Hepatocyte (in vitro differentiated cells): ENCODE measurements at regions not wholly inside any gene's neighbourhood (a gene's known extent, or its start where the extent isn't known, plus 50 kb on each side); places are given as distances from the start of the nearest gene placed in this dataset.

ENCODE experiments used
- DNase-seq: peaks from one replicate; pipeline ENCODE4 v3.0.0-alpha.2; 2016; ENCODE audit warnings: low spot score
- H2AFZ ChIP-seq: fragments of 200-600 bp; sonication (generic); 2 replicates; pipeline ENCODE4 v1.6.0; 2016; ENCODE audit warnings: antibody characterized with exemption, mild to moderate bottlenecking
- H3K27ac ChIP-seq: fragments of 200-600 bp; sonication (generic); 2 replicates; pipeline ENCODE4 v1.5.1; 2016; ENCODE audit warnings: mild to moderate bottlenecking
- H3K27me3 ChIP-seq: fragments of 200-600 bp; sonication (generic); 2 replicates; pipeline ENCODE4 v1.6.1; 2016
- H3K36me3 ChIP-seq: fragments of 200-600 bp; sonication (generic); replicated peaks from 2 replicates; pipeline ENCODE4 v1.5.1; 2016; ENCODE audit warnings: low read depth; ENCODE audit not compliant: insufficient read depth
- H3K4me1 ChIP-seq: fragments of 200-600 bp; sonication (generic); 2 replicates; pipeline ENCODE4 v1.5.1; 2016; ENCODE audit warnings: mild to moderate bottlenecking, moderate library complexity; ENCODE audit not compliant: insufficient read depth
- H3K4me2 ChIP-seq: fragments of 200-600 bp; sonication (generic); 2 replicates; pipeline ENCODE4 v1.6.0; 2016
- H3K4me3 ChIP-seq: fragments of 200-600 bp; sonication (generic); 2 replicates; pipeline ENCODE4 v1.5.1; 2016; ENCODE audit warnings: mild to moderate bottlenecking
- H3K79me2 ChIP-seq: fragments of 200-600 bp; sonication (generic); 2 replicates; pipeline ENCODE4 v1.6.0; 2017; ENCODE audit warnings: mild to moderate bottlenecking
- H3K9me2 ChIP-seq: fragments of 200-600 bp; sonication (generic); replicated peaks from 2 replicates; pipeline ENCODE4 v1.6.0; 2017; ENCODE audit warnings: mild to moderate bottlenecking; ENCODE audit not compliant: insufficient read depth
- H3K9me3 ChIP-seq: fragments of 200-600 bp; sonication (generic); 2 replicates; pipeline ENCODE4 v1.5.1; 2016; ENCODE audit warnings: low read depth, mild to moderate bottlenecking
- H4K20me1 ChIP-seq: fragments of 200-600 bp; sonication (generic); 2 replicates; pipeline ENCODE4 v1.6.0; 2016; ENCODE audit warnings: mild to moderate bottlenecking; ENCODE audit not compliant: insufficient read depth, poor library complexity, severe bottlenecking
- CTCF ChIP-seq: fragments of 200-600 bp; sonication (generic); IDR thresholded peaks from 2 replicates; pipeline ENCODE4 v1.5.1; 2016; ENCODE audit warnings: antibody characterized with exemption, mild to moderate bottlenecking; ENCODE audit not compliant: poor library complexity
- EZH2 ChIP-seq: fragments of 200-600 bp; sonication (generic); IDR thresholded peaks from 2 replicates; pipeline ENCODE4 v1.6.1; 2016; ENCODE audit warnings: antibody characterized with exemption, mild to moderate bottlenecking, borderline replicate concordance
- EZH2phosphoT487 ChIP-seq: fragments of 200-600 bp; sonication (generic); IDR thresholded peaks from one replicate; pipeline ENCODE4 v1.6.1; 2018; ENCODE audit warnings: antibody characterized with exemption, mild to moderate bottlenecking, low read depth, moderate library complexity; ENCODE audit not compliant: unreplicated experiment, severe bottlenecking
- WGBS: methylation state at CpG from one replicate; pipeline ENCODE4 v1.1.6; 2016; ENCODE audit warnings: low lambda C conversion rate; ENCODE audit errors: missing lambda C conversion rate; 5-methylcytosine and 5-hydroxymethylcytosine counted together

GRCh38 chr2:18891600-18892345 lies 302.4 kb upstream of the NT5C1B start:
- no peaks in the 10 kb centered on the region for H3K27me3 ChIP-seq
- no peaks in the 10 kb centered on the region for H3K79me2 ChIP-seq
- H3K9me3 ChIP-seq: no peaks in the 10 kb centered on the region
- TF ChIP-seq CTCF: no peak
- TF ChIP-seq EZH2phosphoT487: no peak
- no peak for TF ChIP-seq EZH2
- DNase-seq: no peak
- no peak overlapping the region for H3K4me2 ChIP-seq
- no peak overlapping the region for H3K27ac ChIP-seq
- no peaks in the 10 kb centered on the region for H3K9me2 ChIP-seq
- no peak overlapping the region for H2AFZ ChIP-seq
- H3K4me1 ChIP-seq: peaks cover 13% of the 10 kb centered on the region
- no peak overlapping the region for H3K4me3 ChIP-seq
- H3K36me3 ChIP-seq: no peaks in the 10 kb centered on the region
- no peaks in the 10 kb centered on the region for H4K20me1 ChIP-seq
- 80% methylated on average over 3 of the region's 3 CpGs for WGBS

GRCh38 chr2:18889565-18890332 lies 300.4 kb upstream of the NT5C1B start:
- H3K27ac ChIP-seq: no peak overlapping the region
- WGBS: 65% methylated on average over 5 of the region's 5 CpGs

GRCh38 chr2:18885457-18885856 lies 296.1 kb upstream of the NT5C1B start:
- Histone ChIP-seq H3K9me2 (no peaks in the 10 kb centered on the region), H3K36me3 (no peaks in the 10 kb centered on the region), H3K27me3 (no peaks in the 10 kb centered on the region), H3K9me3 (no peaks in the 10 kb centered on the region), H3K79me2 (no peaks in the 10 kb centered on the region), H3K4me3 (no peak overlapping the region), H3K27ac (no peak overlapping the region), H3K4me1 (peaks cover 3% of the 10 kb centered on the region), H4K20me1 (no peaks in the 10 kb centered on the region), H3K4me2 (no peak overlapping the region), H2AFZ (no peak overlapping the region)
- TF ChIP-seq CTCF (no peak), EZH2 (no peak)
- no peak for DNase-seq
- WGBS: 64% methylated on average over 2 of the region's 2 CpGs

More at GRCh38 chr2:18889565-18890332, 300.4 kb upstream of the NT5C1B start:
- Histone ChIP-seq H2AFZ (no peak overlapping the region), H3K4me2 (no peak overlapping the region), H3K79me2 (no peaks in the 10 kb centered on the region), H3K9me3 (no peaks in the 10 kb centered on the region), H3K4me1 (peaks cover 3% of the 10 kb centered on the region), H3K36me3 (no peaks in the 10 kb centered on the region), H3K9me2 (no peaks in the 10 kb centered on the region), H3K27me3 (no peaks in the 10 kb centered on the region), H3K4me3 (no peak overlapping the region), H4K20me1 (no peaks in the 10 kb centered on the region)
- TF ChIP-seq CTCF (no peak), EZH2 (no peak)
- no peak for DNase-seq
